ENCODE measurements at regions not wholly inside any gene's neighbourhood (a gene's known extent, or its start where the extent isn't known, plus 50 kb on each side); places are given as distances from the start of the nearest gene placed in this dataset.
A peak's percentile ranks its signal among the peaks of the same experiment; 100 is the strongest.

DNA sequence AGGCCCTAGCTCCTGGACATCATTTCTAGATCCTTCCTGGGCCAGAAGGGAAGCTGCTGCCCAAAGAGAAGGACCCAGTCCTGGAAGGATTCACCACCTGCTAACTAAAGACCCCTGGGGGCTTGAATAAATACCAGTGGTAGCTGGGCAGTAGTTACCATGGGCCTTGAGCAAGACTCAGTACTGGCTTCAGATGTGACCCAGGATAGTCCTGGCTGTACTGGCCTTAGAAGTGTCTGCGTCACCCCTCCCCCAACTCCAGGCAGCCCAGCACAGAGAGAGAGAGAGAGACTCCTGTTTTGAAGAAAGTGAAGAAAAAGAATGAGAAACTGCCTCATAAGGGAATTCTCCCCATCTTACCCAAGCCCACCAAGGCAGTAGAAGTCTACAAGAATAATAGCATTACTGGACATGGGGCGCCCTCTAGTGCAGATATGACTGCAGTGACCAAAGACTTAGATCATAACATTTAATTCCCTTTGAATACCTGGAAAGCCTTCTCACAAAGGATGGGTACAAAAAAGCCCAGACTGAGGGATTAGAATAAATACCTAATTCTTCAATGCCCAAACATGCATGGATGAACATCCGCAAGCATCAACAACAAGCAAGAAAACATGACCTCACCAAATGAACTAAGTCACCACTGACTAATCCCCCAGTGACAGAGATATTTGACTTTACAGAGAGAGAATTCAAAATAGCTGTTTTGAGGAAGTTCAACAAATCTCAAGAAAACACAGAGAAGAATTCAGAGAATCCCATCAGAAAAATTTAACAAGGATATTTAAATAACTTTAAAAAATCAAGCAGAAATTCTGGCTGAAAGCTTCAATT, 171.8 kb downstream of the HNRNPD start:
- FAIRE-seq, result no peak
- peak; percentile 81 for ATAC-seq
- Histone ChIP-seq H3K79me2 (ENCODE audit: control insufficient read depth, insufficient read depth, low read length) (no peaks in the 10 kb centered on the region), H3K36me3 (ENCODE audit: control insufficient read depth in 2 of 2, insufficient read depth in 2 of 2, low read length in 1 of 2) (no peaks in the 10 kb centered on the region), H4K20me1 (ENCODE audit: control insufficient read depth, insufficient read depth) (no peaks in the 10 kb centered on the region), H3K4me3 (no peak overlapping the region), H3K4me1 (ENCODE audit: control insufficient read depth, insufficient read depth, low read length) (no peaks in the 10 kb centered on the region), H3K4me2 (ENCODE audit: control insufficient read depth, insufficient read depth) (no peak overlapping the region), H3K27ac (ENCODE audit: control insufficient read depth, insufficient read depth) (no peak overlapping the region), H3K9ac (ENCODE audit: control insufficient read depth, insufficient read depth, low read length) (no peak overlapping the region), H3K27me3 (replicated peaks in 1 of 2; ENCODE audit: control insufficient read depth in 2 of 2, insufficient read depth in 2 of 2, low read length in 1 of 2) (no peaks in the 10 kb centered on the region), H3K9me3 (replicated peaks; ENCODE audit: control insufficient read depth, insufficient read depth, low read length) (no peaks in the 10 kb centered on the region), H2AFZ (ENCODE audit: control insufficient read depth, low read depth, low read length) (no peak overlapping the region)
- intact Hi-C loops (cut with micrococcal nuclease; ENCODE audit: unreplicated experiment) (loop anchor here (1.0 to 5.0 kb wide), 4 partner anchors 290 to 796 kb away; no protein-coding TSS in a partner anchor), in situ Hi-C loops (cut with MboI) (loop anchor here (5.0 kb wide), 2 partner anchors 735 to 795 kb away; no protein-coding TSS in a partner anchor)
- CTCF ChIA-PET, result interaction anchor here (0.7 to 1.7 kb wide), 10 partner anchors 10 to 736 kb away, joined by 3 to 13 read pairs (median 4); no protein-coding TSS in a partner anchor
- 67% methylated on average over 3 of the region's 3 CpGs for WGBS (ENCODE audit: insufficient coverage, insufficient replicate concordance, low lambda C conversion rate, missing lambda C conversion rate)
- RAD21 ChIA-PET (ENCODE audit: unreplicated experiment), result no interaction called here
- DNase-seq (ENCODE audit: low read depth, low spot score), result no peak
- no TSS peak for BruUV-seq (replicated peaks)
- POLR2A ChIA-PET, result no interaction called here
- SMC1A ChIA-PET (ENCODE audit: uncharacterized antibody, unreplicated experiment), result interaction anchor here (1.2 to 1.3 kb wide), 2 partner anchors 735 to 795 kb away, joined by 4 to 9 read pairs; no protein-coding TSS in a partner anchor
- TF ChIP-seq, protein P1, sequence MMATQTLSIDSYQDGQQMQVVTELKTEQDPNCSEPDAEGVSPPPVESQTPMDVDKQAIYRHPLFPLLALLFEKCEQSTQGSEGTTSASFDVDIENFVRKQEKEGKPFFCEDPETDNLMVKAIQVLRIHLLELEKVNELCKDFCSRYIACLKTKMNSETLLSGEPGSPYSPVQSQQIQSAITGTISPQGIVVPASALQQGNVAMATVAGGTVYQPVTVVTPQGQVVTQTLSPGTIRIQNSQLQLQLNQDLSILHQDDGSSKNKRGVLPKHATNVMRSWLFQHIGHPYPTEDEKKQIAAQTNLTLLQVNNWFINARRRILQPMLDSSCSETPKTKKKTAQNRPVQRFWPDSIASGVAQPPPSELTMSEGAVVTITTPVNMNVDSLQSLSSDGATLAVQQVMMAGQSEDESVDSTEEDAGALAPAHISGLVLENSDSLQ (IDR thresholded peaks at IDR 0.05), result no peak
- TF ChIP-seq, protein P2, sequence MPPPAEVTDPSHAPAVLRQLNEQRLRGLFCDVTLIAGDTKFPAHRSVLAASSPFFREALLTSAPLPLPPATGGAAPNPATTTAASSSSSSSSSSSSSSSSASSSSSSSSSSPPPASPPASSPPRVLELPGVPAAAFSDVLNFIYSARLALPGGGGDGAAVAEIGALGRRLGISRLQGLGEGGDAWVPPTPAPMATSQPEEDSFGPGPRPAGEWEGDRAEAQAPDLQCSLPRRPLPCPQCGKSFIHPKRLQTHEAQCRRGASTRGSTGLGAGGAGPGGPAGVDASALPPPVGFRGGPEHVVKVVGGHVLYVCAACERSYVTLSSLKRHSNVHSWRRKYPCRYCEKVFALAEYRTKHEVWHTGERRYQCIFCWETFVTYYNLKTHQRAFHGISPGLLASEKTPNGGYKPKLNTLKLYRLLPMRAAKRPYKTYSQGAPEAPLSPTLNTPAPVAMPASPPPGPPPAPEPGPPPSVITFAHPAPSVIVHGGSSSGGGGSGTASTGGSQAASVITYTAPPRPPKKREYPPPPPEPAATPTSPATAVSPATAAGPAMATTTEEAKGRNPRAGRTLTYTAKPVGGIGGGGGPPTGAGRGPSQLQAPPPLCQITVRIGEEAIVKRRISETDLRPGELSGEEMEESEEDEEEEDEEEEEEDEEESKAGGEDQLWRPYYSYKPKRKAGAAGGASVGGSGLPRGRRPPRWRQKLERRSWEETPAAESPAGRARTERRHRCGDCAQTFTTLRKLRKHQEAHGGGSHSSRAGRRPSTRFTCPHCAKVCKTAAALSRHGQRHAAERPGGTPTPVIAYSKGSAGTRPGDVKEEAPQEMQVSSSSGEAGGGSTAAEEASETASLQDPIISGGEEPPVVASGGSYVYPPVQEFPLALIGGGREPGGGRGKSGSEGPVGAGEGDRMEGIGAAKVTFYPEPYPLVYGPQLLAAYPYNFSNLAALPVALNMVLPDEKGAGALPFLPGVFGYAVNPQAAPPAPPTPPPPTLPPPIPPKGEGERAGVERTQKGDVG (CRISPR knock-in tag; IDR thresholded peaks at IDR 0.05), result no peak
- peak; percentile 47; the same call in 1 of the 2 replicates for TF ChIP-seq SMC3 (IDR thresholded peaks at IDR 0.05; ENCODE audit: borderline replicate concordance, low read length)
- no peak for TF ChIP-seq BHLHE40 (IDR thresholded peaks at IDR 0.05; ENCODE audit: borderline replicate concordance in 1 of 2, low read depth in 2 of 2, low read length in 1 of 2)
- no peak for TF ChIP-seq SMAD1 (IDR thresholded peaks at IDR 0.05; ENCODE audit: low read depth, partially characterized antibody)
- TF ChIP-seq ESRRA (IDR thresholded peaks at IDR 0.05; ENCODE audit: low read length), result no peak
- TF ChIP-seq IRF4 (IDR thresholded peaks at IDR 0.05; ENCODE audit: low read depth, low read length), result no peak
- TF ChIP-seq TCF7 (IDR thresholded peaks at IDR 0.05; ENCODE audit: borderline replicate concordance), result no peak
- TF ChIP-seq BRCA1 (IDR thresholded peaks at IDR 0.05; ENCODE audit: low read depth, low read length), result no peak
- TF ChIP-seq, protein P3, sequence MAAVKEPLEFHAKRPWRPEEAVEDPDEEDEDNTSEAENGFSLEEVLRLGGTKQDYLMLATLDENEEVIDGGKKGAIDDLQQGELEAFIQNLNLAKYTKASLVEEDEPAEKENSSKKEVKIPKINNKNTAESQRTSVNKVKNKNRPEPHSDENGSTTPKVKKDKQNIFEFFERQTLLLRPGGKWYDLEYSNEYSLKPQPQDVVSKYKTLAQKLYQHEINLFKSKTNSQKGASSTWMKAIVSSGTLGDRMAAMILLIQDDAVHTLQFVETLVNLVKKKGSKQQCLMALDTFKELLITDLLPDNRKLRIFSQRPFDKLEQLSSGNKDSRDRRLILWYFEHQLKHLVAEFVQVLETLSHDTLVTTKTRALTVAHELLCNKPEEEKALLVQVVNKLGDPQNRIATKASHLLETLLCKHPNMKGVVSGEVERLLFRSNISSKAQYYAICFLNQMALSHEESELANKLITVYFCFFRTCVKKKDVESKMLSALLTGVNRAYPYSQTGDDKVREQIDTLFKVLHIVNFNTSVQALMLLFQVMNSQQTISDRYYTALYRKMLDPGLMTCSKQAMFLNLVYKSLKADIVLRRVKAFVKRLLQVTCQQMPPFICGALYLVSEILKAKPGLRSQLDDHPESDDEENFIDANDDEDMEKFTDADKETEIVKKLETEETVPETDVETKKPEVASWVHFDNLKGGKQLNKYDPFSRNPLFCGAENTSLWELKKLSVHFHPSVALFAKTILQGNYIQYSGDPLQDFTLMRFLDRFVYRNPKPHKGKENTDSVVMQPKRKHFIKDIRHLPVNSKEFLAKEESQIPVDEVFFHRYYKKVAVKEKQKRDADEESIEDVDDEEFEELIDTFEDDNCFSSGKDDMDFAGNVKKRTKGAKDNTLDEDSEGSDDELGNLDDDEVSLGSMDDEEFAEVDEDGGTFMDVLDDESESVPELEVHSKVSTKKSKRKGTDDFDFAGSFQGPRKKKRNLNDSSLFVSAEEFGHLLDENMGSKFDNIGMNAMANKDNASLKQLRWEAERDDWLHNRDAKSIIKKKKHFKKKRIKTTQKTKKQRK (IDR thresholded peaks at IDR 0.05; ENCODE audit: low read depth, low read length), result no peak
- TF ChIP-seq STAT3 (IDR thresholded peaks at IDR 0.05; ENCODE audit: low read depth, low read length), result no peak
- TF ChIP-seq RAD21 (IDR thresholded peaks at IDR 0.05; ENCODE audit: insufficient read depth, low read depth, low read length), result peak; percentile 85
- TF ChIP-seq, protein P4, sequence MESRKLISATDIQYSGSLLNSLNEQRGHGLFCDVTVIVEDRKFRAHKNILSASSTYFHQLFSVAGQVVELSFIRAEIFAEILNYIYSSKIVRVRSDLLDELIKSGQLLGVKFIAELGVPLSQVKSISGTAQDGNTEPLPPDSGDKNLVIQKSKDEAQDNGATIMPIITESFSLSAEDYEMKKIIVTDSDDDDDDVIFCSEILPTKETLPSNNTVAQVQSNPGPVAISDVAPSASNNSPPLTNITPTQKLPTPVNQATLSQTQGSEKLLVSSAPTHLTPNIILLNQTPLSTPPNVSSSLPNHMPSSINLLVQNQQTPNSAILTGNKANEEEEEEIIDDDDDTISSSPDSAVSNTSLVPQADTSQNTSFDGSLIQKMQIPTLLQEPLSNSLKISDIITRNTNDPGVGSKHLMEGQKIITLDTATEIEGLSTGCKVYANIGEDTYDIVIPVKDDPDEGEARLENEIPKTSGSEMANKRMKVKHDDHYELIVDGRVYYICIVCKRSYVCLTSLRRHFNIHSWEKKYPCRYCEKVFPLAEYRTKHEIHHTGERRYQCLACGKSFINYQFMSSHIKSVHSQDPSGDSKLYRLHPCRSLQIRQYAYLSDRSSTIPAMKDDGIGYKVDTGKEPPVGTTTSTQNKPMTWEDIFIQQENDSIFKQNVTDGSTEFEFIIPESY (IDR thresholded peaks at IDR 0.05), result no peak

Data from GM12878 (cell line).